ENCODE measurements at regions not wholly inside any gene's neighbourhood (a gene's known extent, or its start where the extent isn't known, plus 50 kb on each side); places are given as distances from the start of the nearest gene placed in this dataset.

DNA sequence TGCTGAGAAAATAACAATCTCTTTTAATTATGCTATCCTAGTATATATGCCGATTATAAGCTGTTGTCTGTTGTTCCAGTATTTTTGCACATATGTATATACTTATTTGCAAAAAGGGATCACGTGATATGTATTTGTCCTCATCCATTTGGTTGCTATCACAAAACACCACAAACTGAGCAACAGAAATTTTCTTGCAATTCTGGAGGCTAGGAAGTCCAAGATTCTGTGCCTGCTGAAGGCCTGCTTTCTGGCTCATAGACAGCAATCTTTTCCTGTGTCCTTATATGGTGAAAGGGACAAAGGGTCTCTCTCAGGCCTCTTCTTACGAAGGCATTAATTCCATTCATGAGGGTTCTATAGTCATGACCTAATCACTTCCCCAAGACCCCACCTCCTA lies 186.5 kb downstream of the LPIN1 start:
- H3K4me3 ChIP-seq = no peak overlapping the region
- no peaks in the 10 kb centered on the region for H3K36me3 ChIP-seq
- no peaks in the 10 kb centered on the region for H3K9me3 ChIP-seq (replicated peaks)
- H3K27me3 ChIP-seq (replicated peaks) = no peaks in the 10 kb centered on the region
- no peak for DNase-seq (ENCODE audit: low read depth in 1 of 2, low spot score in 2 of 2)
- no peaks in the 10 kb centered on the region for H3K4me1 ChIP-seq (replicated peaks)
- no peak overlapping the region for H3K27ac ChIP-seq

DNA sequence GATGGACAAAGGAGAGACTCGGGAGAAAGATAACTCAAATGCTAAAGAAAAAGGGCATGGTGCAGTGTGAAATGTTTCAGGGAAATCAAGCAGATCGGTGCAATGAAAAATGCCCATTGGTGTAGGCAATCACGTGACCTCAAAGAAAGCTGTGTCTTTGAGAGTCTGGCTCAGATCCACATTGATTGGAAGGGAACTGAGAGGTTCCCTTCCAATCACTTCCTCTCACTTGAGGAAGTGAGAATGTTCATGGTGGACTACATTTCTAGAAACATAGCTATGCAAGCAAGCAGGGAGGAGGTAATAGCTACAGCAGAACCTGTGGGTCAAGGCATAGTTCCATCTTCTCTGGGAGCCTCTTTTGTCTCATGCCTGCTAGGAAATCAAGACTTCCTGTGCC lies 187.4 kb downstream of the LPIN1 start:
- Histone ChIP-seq H3K4me1 (replicated peaks) (no peaks in the 10 kb centered on the region), H3K4me3 (no peak overlapping the region), H3K36me3 (no peaks in the 10 kb centered on the region), H3K27ac (no peak overlapping the region), H3K27me3 (replicated peaks) (no peaks in the 10 kb centered on the region), H3K9me3 (replicated peaks) (no peaks in the 10 kb centered on the region; the same call in 1 of the 2 replicates)
- no peak for DNase-seq (ENCODE audit: low read depth in 1 of 2, low spot score in 2 of 2)

DNA sequence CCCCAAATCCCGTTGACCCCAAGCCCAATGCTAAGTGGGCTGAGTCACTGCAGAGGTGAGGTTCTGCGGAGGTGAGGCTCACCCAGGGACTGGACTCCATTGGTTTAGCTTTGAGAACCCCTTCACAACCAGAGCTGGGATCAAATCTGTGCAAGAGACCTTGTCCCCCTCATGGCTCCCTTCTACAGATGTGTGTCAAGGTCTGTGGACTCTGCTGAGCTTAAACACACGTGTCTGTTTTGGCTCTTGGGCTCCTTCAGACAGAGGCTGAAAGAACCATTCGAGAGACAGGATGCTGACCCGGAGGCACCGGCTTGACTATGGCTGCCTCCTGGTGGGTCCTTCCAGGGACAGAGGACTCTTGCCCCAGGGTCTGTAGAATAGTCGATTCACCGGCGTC lies 190.3 kb downstream of the LPIN1 start:
- H3K27me3 ChIP-seq (replicated peaks) = no peaks in the 10 kb centered on the region; the same call in 1 of the 2 replicates
- H3K9me3 ChIP-seq (replicated peaks) = no peaks in the 10 kb centered on the region; the same call in 1 of the 2 replicates
- H3K36me3 ChIP-seq = no peaks in the 10 kb centered on the region
- no peaks in the 10 kb centered on the region for H3K4me1 ChIP-seq (replicated peaks)
- no peak for DNase-seq (ENCODE audit: low read depth in 1 of 2, low spot score in 2 of 2)
- H3K4me3 ChIP-seq = no peak overlapping the region
- no peak overlapping the region for H3K27ac ChIP-seq

DNA sequence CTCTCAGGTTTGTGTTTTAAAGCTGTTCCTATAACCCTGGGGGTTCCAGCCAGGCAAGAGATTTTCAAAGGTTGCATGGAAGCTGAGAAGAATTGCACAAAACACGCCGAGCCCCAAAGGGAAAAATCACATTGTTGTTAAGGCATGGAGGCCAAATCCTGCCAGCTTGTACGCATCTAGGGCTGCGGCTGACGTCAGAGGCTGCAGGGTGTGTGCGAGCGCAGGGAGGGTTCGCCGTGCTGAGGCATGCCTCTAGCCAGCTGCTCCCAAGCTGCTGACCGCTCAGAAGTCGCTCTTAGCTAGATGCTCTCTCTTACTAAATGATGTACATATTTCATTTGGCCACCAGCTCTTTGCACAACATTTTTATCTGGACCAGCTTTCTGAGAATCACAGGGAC lies 191.8 kb downstream of the LPIN1 start:
- no peaks in the 10 kb centered on the region for H3K4me1 ChIP-seq (replicated peaks)
- no peaks in the 10 kb centered on the region for H3K36me3 ChIP-seq
- H3K27me3 ChIP-seq (replicated peaks) = no peaks in the 10 kb centered on the region; the same call in 1 of the 2 replicates
- H3K27ac ChIP-seq = no peak overlapping the region
- H3K9me3 ChIP-seq (replicated peaks) = no peaks in the 10 kb centered on the region; the same call in 1 of the 2 replicates
- DNase-seq (ENCODE audit: low read depth in 1 of 2, low spot score in 2 of 2) = no peak
- no peak overlapping the region for H3K4me3 ChIP-seq

DNA sequence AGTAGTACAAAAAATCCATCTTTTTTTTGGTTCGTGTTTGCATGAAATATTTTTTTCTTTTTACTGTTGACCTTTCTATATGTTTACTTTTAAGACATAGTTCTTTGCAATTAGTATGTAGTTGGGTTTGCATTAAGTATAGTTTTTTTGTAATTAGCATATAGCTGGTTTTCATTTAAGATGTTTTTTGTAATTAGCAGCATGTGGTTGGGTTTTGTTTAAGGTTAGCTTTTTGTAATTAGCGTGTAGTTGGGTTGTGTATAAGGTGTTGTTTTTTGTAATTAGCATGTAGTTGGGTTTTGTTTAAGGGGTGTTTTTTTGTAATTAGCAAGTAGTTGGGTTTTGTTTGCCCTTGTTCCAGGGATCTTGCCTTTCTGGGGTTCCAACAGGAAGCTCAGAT lies 193.1 kb downstream of the LPIN1 start:
- Histone ChIP-seq H3K27me3 (replicated peaks) (no peaks in the 10 kb centered on the region; the same call in 1 of the 2 replicates), H3K4me1 (replicated peaks) (no peaks in the 10 kb centered on the region), H3K4me3 (no peak overlapping the region), H3K9me3 (replicated peaks) (no peaks in the 10 kb centered on the region; the same call in 1 of the 2 replicates), H3K36me3 (no peaks in the 10 kb centered on the region), H3K27ac (no peak overlapping the region)
- DNase-seq (ENCODE audit: low read depth in 1 of 2, low spot score in 2 of 2) = no peak

DNA sequence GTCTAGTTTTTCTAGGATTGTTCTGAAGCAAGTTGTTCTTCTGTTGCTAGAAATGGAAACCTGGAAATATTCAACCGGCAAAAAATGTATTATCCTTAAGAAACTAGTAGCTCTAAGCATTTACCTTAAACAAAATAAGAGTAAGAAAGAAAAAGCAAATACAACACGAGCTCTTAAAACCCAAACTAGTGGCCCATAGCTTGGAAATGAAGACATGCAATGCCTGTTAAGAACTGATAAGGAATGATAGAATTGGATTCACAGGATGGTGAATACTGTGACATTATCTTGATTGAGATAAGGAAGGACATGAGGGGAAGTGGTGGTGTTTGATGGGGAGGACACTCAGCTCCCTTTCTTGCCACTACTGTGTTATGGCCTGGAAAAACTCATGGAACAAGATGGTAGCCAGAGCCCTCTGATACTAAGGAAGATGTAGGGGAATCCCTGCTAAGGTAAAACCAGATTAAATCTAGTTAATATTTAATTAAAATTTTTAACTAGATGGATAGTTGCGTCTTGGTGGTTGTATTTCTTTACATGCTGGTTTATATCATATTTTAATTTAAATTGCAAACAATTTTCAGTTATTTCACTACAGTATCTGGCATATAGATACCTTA lies 193.8 kb downstream of the LPIN1 start:
- H3K36me3 ChIP-seq = no peaks in the 10 kb centered on the region
- no peak overlapping the region for H3K4me3 ChIP-seq
- no peaks in the 10 kb centered on the region; the same call in 1 of the 2 replicates for H3K27me3 ChIP-seq (replicated peaks)
- H3K9me3 ChIP-seq (replicated peaks) = no peaks in the 10 kb centered on the region; the same call in 1 of the 2 replicates
- no peak overlapping the region for H3K27ac ChIP-seq
- H3K4me1 ChIP-seq (replicated peaks) = no peaks in the 10 kb centered on the region
- DNase-seq (ENCODE audit: low read depth in 1 of 2, low spot score in 2 of 2) = no peak

DNA sequence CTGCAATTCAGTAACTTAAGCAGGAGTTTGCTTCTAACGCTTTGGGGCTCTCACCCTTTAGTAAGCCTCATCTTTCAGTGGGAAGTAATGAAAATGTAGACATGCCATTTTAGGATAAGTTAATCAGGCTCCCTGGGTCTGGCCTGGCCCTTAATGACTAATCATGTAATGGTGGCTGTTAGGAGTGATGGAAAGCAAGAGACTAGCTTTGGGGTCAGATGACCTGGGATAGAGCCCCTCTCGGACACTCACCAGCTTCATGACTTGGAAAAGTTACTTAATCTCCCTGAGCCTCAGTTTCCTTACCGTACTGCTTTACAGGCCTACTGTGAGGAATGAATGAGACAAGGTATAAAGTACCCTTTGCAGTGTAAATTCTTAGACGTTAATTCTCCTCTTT lies 194.4 kb downstream of the LPIN1 start:
- Histone ChIP-seq H3K36me3 (no peaks in the 10 kb centered on the region), H3K9me3 (replicated peaks) (no peaks in the 10 kb centered on the region; the same call in 1 of the 2 replicates), H3K27me3 (replicated peaks) (no peaks in the 10 kb centered on the region; the same call in 1 of the 2 replicates), H3K4me1 (replicated peaks) (no peaks in the 10 kb centered on the region), H3K4me3 (no peak overlapping the region), H3K27ac (no peak overlapping the region)
- DNase-seq (ENCODE audit: low read depth in 1 of 2, low spot score in 2 of 2) = no peak

DNA sequence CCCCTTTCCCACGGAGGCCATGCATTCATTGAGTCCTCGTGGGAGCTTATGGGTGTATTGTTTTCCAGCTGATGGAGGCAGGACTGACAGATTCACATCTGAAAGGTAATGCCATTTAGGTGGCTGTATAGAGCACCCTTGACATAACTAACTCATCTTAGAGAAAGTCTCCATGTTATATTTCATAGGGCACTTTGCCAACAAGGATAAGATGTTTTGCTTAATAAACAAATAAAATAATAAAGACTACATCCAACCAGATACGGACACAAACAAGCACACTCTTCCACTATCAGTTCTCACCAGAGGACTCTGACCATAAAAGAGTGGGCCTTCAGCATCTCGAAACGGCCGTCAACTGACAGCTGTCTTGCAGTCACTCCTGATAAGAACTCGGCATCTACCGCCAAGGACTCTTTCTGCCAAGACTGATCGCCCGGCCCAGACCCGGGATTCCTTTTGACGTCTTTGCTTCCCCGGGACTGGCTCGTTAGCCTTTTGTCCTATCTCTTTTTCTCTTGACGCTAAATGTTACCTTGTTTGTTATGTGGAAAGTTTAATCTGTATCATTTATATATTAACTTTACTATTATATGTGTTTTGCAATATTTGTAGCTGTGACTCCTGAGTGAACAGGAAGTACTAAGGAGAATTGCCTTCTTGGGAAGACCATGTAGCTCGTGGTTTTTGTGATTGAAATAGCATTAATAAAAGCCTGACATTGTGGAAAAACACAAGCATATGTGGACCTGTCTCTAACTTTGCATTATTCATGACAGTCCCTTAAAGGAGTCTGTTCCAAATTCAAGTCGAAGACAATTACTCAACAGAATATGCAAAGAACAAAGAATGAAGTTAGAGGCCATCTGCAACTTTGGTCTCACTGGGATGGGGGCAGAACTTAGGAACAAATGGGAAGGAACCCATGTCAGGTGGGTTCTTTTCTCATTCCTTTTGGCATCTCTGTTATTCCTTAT lies 195.1 kb downstream of the LPIN1 start:
- H3K27ac ChIP-seq = no peak overlapping the region

DNA sequence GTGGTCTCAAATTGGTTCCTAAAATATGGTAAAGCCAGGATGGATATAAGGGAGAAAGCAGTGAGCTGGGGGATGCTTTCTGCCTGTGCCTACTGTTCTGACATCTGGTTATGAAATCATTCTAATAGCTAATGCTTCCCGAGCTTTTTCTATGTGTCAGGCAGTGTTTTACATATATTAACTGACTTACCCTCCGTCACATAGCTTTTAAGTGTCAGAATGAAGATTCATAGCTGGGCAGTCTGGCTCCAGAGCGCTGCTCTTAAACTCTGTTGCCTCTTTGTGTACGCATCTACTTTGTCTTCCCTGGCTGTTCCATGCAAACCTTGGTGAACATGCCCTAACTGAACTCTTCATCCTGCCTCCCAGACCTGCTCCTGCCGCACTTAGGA lies 195.7 kb downstream of the LPIN1 start:
- no peaks in the 10 kb centered on the region; the same call in 1 of the 2 replicates for H3K27me3 ChIP-seq (replicated peaks)
- no peaks in the 10 kb centered on the region for H3K4me1 ChIP-seq (replicated peaks)
- H3K36me3 ChIP-seq = no peaks in the 10 kb centered on the region
- no peak overlapping the region for H3K4me3 ChIP-seq
- no peak overlapping the region for H3K27ac ChIP-seq
- H3K9me3 ChIP-seq (replicated peaks) = no peaks in the 10 kb centered on the region; the same call in 1 of the 2 replicates
- no peak for DNase-seq (ENCODE audit: low read depth in 1 of 2, low spot score in 2 of 2)

More for the DNA sequence above, 195.1 kb downstream of the LPIN1 start:
- H3K27me3 ChIP-seq (replicated peaks) = no peaks in the 10 kb centered on the region; the same call in 1 of the 2 replicates
- DNase-seq (ENCODE audit: low read depth in 1 of 2, low spot score in 2 of 2) = no peak
- no peaks in the 10 kb centered on the region; the same call in 1 of the 2 replicates for H3K9me3 ChIP-seq (replicated peaks)
- no peaks in the 10 kb centered on the region for H3K4me1 ChIP-seq (replicated peaks)
- H3K4me3 ChIP-seq = no peak overlapping the region
- no peaks in the 10 kb centered on the region for H3K36me3 ChIP-seq

DNA sequence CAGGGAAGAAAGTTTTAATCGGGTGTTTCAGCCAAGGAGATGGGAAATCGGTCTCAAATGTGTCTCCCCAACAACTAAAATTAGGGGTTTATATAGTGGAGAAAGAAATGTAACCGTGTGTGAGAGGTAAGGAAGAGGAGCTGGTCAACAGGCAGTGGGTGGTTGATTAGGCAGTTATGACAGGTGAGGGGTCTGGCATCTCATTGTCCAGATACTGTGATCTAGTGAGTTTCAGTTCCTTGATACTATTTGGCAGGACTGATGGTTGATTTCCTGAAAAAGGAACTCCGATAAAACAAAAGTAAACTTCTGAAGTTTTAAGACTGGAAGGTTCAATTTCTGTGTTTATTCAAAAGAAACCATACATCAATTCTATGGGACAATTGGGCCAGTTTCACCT lies 197.9 kb downstream of the LPIN1 start:
- no peaks in the 10 kb centered on the region for H3K36me3 ChIP-seq
- H3K27ac ChIP-seq = no peak overlapping the region
- DNase-seq (ENCODE audit: low read depth in 1 of 2, low spot score in 2 of 2) = no peak
- no peaks in the 10 kb centered on the region; the same call in 1 of the 2 replicates for H3K27me3 ChIP-seq (replicated peaks)
- no peaks in the 10 kb centered on the region for H3K4me1 ChIP-seq (replicated peaks)
- no peaks in the 10 kb centered on the region for H3K9me3 ChIP-seq (replicated peaks)
- no peak overlapping the region for H3K4me3 ChIP-seq

DNA sequence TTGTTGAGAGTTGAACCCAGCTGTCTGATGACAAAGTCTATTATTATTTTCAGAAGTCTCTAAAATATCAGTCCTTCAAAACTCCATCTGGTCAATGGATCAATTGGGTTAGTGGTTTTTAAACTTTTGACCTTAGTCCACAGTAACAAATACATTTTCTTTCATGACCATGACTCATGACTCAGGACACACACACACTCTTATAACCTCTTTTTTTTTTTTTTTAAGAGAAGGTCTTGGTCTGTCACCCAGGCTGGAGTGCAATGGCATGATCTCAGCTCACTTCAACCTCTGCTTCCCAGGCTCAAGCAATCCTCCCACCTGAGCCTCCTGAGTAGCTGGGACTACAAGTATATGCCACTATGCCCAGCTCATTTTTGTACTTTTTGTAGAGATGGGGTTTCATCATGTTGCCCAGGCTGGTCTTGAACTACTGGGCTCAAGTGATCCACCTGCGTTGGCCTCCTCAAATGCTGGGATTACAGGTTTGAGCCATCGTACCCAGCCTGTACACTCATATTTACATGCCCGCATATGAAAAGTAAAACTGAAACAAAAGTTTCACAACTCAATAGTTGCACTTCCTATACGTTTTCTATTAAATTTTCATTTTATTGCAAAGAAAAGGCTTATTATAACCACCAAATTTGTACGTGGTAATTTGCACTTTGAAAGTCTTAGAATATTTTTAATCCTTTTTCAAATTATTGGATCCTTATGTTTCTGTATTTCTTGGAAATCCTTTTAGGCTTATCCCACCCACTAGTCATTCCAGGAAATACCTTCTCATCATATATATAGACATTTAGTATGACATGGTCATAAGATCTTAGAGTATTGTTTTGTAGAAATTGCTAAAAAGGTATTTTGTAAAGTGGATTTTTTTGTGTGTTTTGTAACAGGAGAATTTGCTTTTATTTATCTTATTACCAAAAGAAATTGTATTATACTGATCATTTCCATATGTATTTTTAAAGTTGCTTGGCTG lies 199.0 kb downstream of the LPIN1 start:
- DNase-seq (ENCODE audit: low read depth in 1 of 2, low spot score in 2 of 2) = no peak
- H3K4me3 ChIP-seq = no peak overlapping the region
- no peaks in the 10 kb centered on the region for H3K9me3 ChIP-seq (replicated peaks)
- no peaks in the 10 kb centered on the region for H3K36me3 ChIP-seq
- H3K27me3 ChIP-seq (replicated peaks) = no peaks in the 10 kb centered on the region
- no peaks in the 10 kb centered on the region for H3K4me1 ChIP-seq (replicated peaks)
- H3K27ac ChIP-seq = no peak overlapping the region

DNA sequence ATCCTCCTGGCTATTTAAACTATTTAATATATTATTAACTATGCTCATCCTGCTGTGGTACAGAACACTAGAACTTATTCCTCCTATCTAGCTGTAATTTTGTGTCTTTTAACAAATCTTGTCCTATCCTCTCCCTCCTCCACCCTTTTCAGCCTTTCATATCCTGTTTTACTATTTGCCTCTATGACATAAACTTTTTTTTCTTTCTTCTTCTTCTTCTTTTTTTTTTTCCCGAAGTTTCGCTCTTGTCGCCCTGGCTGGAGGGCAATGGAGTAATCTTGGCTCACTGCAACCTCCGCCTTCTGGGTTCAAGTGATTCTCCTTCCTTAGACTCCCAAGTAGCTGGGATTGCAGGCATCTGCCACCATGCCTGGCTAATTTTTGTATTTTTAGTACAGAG lies 201.5 kb downstream of the LPIN1 start:
- Histone ChIP-seq H3K4me3 (no peak overlapping the region), H3K27me3 (replicated peaks) (no peaks in the 10 kb centered on the region), H3K9me3 (replicated peaks) (no peaks in the 10 kb centered on the region), H3K36me3 (no peaks in the 10 kb centered on the region), H3K4me1 (replicated peaks) (no peaks in the 10 kb centered on the region), H3K27ac (no peak overlapping the region)
- no peak for DNase-seq (ENCODE audit: low read depth in 1 of 2, low spot score in 2 of 2)
